GM19438 (cell line): ENCODE measurements at regions not wholly inside any gene's neighbourhood (a gene's known extent, or its start where the extent isn't known, plus 50 kb on each side); places are given as distances from the start of the nearest gene placed in this dataset.
A peak's percentile ranks its signal among the peaks of the same experiment; 100 is the strongest.

Experiments
- ATAC-seq: cut with Tn5 transposase; IDR thresholded peaks from one replicate; pipeline ENCODE4 v1.9.1; 2021; ENCODE audit warnings: low read depth; ENCODE audit not compliant: unreplicated experiment

DNA sequence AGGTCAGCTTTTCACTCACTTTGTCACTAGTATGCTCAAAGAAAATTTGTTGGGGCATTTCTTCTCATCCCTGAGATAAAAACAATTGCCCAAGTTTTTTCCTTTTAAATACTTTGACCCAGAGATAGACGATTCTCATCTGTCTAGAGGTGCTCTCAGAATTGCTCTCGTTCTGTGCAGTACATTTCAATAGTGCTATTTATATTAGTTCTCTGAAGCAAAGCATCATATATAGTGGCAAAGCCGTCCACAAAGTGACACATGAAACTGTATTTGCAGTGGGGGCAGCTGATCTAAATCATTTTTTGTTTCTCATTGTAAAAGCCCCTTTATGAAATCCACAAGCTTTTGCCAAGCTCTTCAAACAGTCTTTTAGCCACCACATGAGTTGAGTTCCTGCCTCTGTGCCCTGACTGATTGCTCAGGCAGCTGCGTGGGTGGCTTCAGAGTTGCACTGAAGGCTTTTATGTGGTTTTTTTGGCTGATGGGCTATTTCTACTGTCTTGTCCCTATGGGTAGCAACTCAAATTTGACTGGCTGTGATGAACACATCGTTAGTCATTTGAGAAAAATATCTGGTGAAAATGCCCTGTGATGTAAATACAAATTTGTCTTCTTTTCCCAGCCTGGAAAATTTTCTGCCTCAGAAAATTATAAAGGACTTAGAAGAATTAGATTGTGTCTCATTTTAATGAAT, 119.1 kb upstream of the OTUD4 start:
- ATAC-seq, result peak; percentile 77

DNA sequence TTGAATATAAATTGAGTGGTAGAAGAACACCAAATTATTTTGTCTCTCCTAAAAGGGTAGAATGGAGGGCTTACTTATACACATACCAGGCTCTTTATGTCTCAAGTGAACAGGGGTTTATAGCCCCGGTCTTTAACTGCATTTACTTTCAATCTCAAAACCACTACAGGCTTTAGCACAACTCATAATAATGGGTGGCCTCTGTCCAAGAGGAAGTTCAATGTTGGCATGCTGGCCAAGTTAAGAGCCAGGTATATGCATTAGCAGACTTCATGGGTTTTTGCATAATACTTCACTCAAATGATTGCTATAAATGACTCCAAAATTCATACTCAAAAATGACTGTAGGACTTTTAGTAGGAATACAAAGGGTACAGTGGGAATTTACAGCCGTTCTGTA, 118.5 kb upstream of the OTUD4 start:
- no peak for ATAC-seq

DNA sequence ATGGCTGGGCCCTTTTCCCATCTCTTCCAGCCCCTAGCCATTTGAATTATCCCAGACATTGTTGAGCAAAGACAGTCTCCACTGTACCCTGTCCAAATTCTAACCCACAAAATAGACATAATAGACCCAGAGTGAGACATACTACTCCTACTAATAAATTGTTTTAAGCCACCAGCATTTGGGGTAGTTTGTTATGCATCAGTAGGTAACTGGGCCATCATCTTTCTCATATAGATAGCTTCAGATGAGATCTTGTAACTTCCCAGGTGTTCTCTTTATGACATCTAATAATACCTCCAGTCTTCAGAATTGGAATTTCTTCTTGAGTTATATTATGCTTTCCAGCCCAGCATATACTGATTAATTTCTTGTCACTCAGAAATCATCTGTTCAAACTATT, 117.2 kb upstream of the OTUD4 start:
- ATAC-seq, result no peak

DNA sequence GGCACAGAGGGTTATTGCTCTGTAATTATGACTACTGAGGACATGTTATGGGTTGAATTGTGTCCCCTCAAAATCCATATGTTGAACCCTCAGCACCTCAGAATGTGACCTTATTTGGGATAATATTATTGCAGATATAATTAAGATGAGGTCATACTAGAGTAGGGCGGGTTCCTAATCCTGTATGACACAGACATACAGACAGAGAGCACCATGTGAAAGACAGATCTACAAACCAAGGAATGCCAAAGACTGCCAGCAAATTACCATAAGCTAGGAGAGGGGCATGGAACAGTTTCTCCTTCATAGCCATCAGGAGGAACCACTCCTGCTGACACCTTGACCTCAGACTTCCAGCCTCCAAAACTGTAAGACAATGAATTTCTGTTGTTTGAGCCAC, 115.2 kb upstream of the OTUD4 start:
- ATAC-seq, result no peak

DNA sequence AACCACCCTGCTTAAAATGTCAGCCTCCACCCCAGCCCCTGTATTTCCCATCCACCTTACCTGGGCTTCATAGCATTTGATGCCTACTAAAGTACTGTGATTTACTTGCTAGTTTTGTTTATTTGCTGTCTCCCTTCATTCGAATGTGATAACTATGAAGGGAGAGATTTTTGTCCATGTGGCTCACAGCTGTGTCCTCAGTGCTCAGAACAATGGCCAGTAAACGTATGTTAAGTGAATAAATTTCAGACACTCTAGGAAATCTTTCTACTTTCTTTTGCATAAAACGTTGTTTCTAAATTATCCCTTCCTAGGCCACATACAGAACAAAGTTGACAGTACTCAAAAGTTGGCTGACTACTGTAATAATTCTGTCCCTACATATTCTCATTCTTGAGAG, 114.7 kb upstream of the OTUD4 start:
- no peak for ATAC-seq

DNA sequence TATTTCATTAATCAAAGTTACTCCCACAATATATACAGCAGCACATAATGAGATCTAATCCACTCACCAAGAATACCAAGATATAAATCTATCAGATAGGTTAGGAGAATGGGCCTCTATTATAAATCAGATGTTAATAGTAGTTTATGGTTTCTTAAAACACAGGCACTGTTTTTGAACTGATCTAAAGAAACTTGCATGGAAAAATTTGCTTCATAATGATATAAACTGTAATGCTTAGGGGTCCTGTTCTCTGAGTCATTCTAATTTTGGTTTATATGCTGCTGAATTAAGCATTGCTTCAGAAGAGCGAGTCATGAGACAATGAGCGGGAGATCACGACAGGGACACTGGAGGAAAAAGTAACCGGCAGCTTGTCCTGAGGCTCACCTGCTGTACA, 113.3 kb upstream of the OTUD4 start:
- ATAC-seq, result no peak

DNA sequence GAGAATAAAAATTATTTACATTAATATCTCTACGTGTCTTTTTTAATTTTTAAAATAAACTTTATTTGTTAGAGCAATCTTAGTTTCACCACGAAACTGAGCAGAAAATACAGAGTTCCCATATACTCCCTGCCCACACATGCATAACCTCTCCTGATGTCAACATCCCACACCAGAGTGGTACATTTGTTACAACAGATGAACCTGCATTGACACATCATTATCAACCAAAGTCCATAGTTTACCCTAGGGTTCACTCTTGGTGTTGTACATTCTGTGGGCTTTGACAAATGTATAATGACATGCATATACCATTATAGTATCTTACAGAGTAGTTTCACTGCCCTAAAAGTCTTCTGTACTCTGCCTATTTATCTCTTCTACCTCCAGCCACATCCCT, 110.6 kb upstream of the OTUD4 start:
- no peak for ATAC-seq

DNA sequence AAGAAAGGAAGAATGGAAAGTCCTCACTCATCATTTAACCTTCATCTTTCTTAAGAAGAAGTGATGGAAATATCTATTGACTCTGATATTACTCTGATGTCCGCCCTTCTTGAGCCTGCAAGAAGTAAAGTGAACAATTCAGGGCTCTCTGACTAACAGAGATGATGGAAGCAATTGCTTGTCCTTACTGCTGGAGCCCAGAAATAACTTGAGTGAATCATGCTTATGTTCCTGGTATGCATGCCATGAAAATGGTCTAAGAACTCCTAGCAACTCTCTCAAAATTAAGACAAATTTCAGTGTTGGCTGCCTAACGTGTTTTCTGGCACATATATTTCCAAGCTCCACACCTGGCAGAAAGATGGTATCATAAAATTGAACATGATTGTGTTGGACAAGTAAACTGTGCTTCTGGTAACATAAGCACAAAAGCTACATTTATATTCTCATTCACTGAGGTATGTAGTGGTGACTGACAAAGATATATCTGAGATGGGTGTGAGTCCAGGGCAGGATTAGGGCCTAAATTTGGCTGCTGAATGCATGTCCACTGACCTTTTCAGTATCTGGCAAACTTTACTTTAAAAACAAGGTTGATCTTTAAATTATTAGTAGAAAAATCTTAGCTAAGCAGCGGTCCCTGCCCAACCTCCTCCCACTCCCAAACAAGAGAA, 109.2 kb upstream of the OTUD4 start:
- ATAC-seq, result no peak

DNA sequence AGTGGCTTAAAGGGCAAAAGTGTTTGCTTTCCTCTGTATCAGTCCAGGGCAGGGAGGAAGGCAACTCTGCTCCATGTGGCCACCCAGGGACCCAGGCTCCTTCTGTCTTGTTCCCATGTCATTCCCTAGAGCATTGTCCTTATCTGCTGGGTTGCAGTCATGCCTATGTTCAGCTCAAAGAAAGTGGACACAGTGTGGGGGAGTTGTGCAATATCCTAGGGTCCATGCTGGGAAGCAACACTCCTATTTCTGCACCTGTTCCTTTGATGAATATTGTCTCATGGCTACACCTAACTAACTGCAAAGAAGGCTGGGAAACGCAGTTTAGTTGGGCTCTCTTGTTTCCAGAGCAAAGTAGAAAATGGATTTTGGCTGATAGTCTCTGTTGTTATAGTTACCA, 107.0 kb upstream of the OTUD4 start:
- no peak for ATAC-seq

DNA sequence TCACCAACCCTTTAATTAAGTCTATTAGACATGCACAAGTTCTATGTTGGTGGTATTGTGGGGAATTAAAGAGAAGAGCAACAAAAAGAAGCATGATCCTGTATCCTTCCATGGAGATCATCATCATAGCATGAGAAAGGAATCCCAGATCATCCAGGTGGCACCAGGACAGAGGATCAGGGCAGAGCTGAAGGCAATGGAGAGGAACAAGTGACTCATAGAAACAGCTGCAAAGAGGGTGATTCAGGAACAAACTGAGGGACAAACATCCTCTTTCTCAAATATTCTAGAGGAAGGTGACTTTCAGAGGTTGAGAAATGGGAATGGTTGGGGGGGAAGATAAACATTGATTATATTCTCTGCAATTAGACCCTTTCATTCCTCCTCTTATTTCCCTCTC, 105.5 kb upstream of the OTUD4 start:
- ATAC-seq, result no peak

DNA sequence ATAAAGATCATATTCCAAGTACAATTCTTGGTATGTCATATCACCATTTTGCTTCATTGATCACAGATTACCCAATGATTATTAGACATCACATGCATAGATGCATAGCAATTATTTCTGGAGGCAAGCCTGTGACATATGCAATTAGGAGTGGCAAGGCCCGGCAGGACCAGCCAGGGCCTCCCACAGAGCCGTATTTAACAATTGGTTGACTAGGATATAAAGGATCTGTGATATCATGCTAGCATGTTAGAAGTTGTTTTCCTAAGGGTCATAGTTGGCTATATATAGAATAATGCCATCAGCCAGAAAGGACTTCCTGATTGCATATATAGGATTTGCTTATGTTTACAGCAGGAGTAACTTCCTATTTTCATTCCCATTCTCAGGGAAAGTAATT, 103.5 kb upstream of the OTUD4 start:
- no peak for ATAC-seq

DNA sequence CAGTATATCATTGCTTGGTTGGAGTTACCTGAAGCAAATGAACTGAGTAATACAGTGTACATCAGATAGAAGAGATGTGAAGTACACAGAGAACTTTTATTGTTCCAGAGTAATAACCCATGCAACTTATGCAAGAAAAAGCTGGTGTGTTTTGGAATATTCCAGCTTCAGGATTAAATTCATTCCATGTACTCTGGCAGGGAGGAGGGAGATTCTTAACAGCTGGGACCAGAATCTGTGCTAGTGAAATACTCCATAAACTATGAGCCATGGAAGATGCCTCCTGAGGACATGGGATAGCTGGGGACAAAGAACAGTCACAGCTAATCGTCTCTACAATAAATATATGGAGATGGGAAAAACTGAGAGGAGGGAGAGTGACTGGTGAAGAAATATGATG, 101.6 kb upstream of the OTUD4 start:
- no peak for ATAC-seq

DNA sequence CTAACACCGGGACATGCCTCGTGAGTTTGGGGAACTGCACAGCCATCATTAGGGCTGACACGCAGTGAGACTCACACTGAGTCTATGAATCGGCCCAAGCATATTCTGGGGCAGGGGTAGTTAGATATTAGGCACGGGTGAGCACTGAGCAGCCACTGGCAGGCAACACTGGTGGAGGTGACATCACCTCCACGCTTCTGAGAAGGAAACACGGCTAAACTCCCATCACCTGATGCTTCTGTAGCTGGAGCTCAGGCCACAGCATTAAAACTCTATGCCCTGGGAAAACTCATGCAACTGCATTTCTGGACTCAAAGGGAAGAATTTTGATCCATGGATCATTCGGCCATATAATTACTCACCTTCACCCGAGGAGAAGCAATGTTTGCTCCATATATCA, 100.8 kb upstream of the OTUD4 start:
- no peak for ATAC-seq

DNA sequence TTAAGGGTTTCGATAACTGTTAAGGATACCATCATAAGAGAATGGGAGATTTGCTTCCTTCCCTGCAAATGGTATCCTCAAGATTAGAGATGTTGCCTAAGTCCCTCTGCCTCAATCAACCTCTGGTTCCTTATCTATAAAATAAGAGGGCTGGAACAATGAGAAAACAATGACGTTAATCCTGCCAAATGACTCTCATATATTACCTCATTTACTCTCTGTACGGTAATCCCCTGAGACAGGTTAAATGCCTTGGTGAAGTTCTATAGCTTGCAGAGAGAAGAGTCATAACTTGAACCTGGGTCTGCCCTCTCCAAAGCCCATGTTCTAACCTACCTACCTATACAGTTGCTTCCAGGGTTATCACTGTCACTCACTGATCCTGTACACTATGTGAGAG, 100.2 kb upstream of the OTUD4 start:
- no peak for ATAC-seq

DNA sequence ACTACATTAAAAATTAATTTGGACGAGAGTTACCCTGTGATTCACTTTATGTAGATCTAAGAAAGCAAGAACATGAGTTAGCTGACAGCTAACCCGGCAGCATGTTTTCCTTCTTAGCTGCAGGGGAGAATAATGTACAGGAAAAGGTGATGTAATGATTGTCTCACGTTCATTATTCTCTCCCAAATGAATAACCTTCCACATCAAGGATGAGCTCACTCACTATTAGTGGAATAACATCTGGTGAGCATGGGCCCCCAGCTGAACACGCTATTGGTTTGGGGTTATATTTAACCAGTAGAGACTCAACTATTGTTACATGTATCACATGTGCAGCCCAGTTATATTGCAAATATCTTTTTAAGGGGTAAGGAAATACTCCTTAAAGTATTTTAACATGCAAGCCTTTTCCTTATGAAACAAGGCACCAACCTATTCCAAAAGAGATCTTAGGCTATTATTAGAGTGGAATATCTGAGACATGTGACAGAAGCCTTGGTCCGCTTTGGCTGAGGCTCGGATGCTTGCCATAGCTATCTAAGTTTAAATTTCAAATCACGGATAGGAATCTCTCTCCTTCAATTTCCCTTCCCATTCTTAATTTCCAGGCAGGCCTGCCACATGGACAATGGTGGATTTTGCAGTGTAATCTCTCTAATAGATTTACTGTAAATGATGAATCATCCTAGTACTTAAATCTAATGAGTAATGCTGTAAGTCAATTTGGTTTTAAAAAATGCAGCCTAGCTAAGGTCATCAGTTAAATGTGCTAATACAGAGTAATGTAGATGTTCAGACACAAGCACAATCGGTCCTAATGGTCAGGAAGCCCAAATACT, 99.0 kb upstream of the OTUD4 start:
- ATAC-seq, result no peak

DNA sequence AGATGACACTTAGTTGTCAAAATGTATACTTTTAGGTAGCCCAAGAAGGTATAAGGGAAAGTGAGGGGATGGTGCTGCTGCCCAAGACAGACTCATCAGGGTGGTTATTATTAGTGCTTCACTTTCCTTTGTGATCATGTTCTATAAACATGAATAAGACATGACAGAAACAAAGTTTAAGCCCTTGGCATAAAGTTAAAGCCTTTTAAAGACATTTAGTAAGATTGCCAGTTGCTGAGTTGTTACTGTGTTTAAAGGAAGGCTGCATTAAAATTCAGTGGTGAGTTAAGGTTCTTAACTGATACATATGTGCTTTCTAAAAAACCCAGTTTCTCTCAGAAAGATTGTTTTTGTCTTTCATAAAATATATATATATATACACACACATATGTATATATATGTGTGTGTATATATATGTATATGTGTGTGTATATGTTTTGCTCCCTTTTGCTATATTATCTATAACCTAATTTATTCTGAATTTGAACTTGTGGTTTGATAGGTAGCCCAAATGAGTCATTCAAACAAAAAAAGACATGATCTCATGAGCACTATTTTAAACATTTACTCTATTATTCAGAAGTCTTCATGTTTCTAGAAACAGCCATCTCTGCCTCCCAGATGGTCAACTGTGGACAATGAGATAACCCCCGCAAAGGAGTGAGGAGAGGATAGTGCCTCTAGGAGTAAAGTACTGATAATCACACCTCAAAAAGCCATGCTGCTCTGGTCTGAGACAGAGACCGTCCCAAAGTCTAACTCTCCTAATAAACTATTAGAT, 98.1 kb upstream of the OTUD4 start:
- no peak for ATAC-seq

DNA sequence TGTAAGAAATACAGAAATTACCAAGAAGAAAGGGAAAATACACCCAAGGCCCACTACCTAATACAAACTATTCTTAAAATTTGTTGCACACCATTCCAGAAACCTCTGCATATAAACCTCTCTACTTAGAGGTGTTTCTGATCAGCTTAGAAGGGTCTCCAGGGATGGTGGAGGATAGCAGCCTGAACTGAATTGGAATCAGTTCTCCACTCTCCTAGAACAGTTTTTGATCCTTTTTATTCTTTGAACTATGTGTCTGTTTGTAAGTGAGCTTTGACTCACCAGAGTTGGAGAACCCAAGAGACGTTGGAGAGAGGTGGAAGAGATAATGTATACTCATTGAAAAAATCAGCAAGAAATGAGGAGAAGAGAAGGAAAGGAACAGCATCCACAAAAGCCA, 96.6 kb upstream of the OTUD4 start:
- ATAC-seq, result no peak

DNA sequence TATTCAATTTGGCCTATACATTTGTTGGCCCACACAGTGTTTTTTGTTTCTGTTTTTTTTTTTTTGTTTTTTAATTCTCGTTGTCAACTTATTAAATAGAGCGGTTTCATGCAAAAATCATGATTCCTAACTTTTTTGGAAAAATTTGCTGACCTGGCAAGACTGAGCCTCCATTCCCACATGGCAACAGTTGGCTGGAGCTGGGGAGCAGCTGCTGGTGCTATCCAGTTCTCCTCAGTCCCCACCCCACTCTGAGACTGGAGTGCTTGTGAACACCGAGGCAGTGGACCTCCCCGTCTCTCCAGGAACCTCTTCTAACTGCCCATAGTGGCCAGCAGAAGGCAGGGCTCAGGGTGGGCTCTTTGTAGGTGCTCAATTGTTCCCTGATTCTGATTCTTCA, 95.7 kb upstream of the OTUD4 start:
- no peak for ATAC-seq

DNA sequence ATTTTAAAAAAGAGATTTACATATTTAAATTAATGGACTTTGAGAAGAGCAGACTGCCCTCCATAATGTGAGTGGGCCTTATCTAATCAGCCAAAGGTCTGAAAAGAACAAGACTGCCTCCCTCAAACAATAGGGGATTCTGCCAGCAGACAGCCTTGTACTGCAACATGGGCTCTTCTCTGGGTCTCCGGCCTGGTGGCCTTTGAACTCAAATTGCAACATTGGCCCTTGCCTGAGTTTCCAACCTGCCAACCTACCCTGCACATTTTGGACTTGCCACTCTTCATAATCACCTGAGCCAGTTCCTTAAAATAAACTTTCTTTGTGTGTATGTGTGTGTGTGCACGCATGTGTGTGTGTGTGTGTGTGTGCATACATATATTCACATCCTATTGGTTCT, 90.8 kb upstream of the OTUD4 start:
- no peak for ATAC-seq

DNA sequence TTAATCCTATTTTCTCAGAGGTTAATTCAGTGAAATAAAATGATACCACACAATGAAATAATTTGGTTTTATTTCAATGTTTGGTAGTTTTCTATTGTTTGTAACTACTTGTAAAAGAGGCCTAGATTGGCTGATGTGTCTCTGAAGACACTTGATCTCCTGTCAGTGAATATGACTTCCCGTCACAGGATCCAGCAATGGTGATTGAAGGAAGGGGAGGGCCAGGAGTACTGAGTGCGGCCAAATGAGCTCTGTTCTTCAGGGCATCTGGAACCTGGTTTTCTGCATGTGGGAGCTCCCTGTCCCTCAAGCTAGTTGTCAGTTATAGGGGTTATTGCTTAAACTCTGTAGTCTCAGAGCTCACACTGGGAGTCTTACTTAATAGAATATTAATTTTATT, 86.5 kb upstream of the OTUD4 start:
- ATAC-seq, result no peak

DNA sequence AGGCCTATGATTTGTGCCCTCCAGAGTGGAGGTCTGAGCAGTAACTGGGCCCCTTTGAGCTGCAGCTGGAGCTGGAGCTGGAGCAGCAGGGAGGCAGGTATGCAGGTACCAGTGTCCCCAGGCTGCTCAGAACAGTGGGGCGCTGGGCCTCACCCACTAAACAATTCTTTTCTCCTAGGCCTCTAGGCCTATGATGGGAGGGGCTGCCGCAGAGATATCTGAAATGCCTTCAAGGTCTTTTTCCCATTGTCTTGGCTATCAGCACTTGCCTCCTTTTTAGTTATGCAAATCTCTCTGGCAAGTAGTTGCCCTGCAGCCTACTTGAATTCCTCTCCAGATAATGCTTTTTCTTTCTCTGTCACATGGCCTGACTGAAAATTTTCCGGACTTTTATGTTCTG, 79.7 kb upstream of the OTUD4 start:
- ATAC-seq, result no peak
